CD4-positive, CD25-positive, alpha-beta regulatory T cell (primary cell): ENCODE measurements at regions not wholly inside any gene's neighbourhood (a gene's known extent, or its start where the extent isn't known, plus 50 kb on each side); places are given as distances from the start of the nearest gene placed in this dataset.

Source experiments
- ATAC-seq, 2 donors: fragments of 150-1000 bp; cut with Tn5 transposase; one replicate each; pipeline ENCODE4 v1.10.0; 2021; ENCODE audit warnings: low read depth in 2 of 2, moderate number of reproducible peaks in 2 of 2, moderate library complexity in 1 of 2
- DNase-seq, 3 donors: peaks; one replicate each; pipeline versions ENCODE4 v3.0.0 to v3.0.0-alpha.2; 2012 to 2022; ENCODE audit warnings: mixed read lengths in 1 of 3
- H3K27ac ChIP-seq: one replicate; pipeline ENCODE4 v1.7.0; 2013; ENCODE audit warnings: mild to moderate bottlenecking, low read length; ENCODE audit not compliant: insufficient read depth, poor library complexity, severe bottlenecking
- H3K27me3 ChIP-seq: one replicate; pipeline ENCODE4 v1.7.0; 2013; ENCODE audit warnings: low read length; ENCODE audit not compliant: control insufficient read depth, insufficient read depth
- H3K36me3 ChIP-seq: one replicate; pipeline ENCODE4 v1.7.0; 2013; ENCODE audit warnings: mild to moderate bottlenecking, low read length, moderate library complexity; ENCODE audit not compliant: control insufficient read depth, insufficient read depth
- H3K4me1 ChIP-seq: 2 replicates; pipeline ENCODE4 v1.7.0; 2013; ENCODE audit warnings: mild to moderate bottlenecking, low read length; ENCODE audit not compliant: insufficient read depth, control insufficient read depth, poor library complexity, severe bottlenecking
- H3K4me3 ChIP-seq: one replicate; pipeline ENCODE4 v1.7.0; 2013; ENCODE audit warnings: low read depth, mild to moderate bottlenecking, low read length, moderate library complexity
- H3K9me3 ChIP-seq, 2 experiments: 1 replicate in 1 of 2; 2 replicates in 1 of 2; pipeline ENCODE4 v1.7.0; 2013; ENCODE audit warnings: low read length in 2 of 2, mild to moderate bottlenecking in 1 of 2, moderate library complexity in 1 of 2; ENCODE audit not compliant: control insufficient read depth in 2 of 2
- H3K27ac Mint-ChIP-seq, 3 donors: one replicate each; pipeline ENCODE4 v1.8.0; 2020 to 2022; ENCODE audit warnings: mild to moderate bottlenecking in 3 of 3, mixed read lengths in 3 of 3, moderate library complexity in 2 of 3
- H3K27me3 Mint-ChIP-seq: one replicate; pipeline ENCODE4 v1.8.0; 2022; ENCODE audit warnings: mild to moderate bottlenecking, mixed read lengths
- H3K36me3 Mint-ChIP-seq: one replicate; pipeline ENCODE4 v1.8.0; 2020; ENCODE audit warnings: mixed read lengths
- H3K4me1 Mint-ChIP-seq, 4 donors: one replicate each; pipeline ENCODE4 v1.8.0; 2020 to 2022; ENCODE audit warnings: mixed read lengths in 4 of 4, mild to moderate bottlenecking in 1 of 4
- H3K4me3 Mint-ChIP-seq, 4 donors: one replicate each; pipeline ENCODE4 v1.8.0; 2020 to 2022; ENCODE audit warnings: mild to moderate bottlenecking in 4 of 4, mixed read lengths in 4 of 4, moderate library complexity in 3 of 4
- H3K9me3 Mint-ChIP-seq, 7 donors: one replicate each; pipeline ENCODE4 v1.8.0; 2020 to 2022; ENCODE audit warnings: mixed read lengths in 7 of 7, mild to moderate bottlenecking in 3 of 7, moderate library complexity in 2 of 7

GRCh38 chr2:133723133-133723532 lies 154.9 kb upstream of the NCKAP5 start:
- ATAC-seq: no peak
- H3K27me3 ChIP-seq: no peaks in the 10 kb centered on the region
- H3K36me3 Mint-ChIP-seq: no peaks in the 10 kb centered on the region
- peaks cover 0 to 8% (median 1%) of the 10 kb centered on the region in 7 donors for H3K9me3 Mint-ChIP-seq
- DNase-seq: no peak
- no peak overlapping the region for H3K4me3 Mint-ChIP-seq
- no peaks in the 10 kb centered on the region for H3K27me3 Mint-ChIP-seq
- no peak overlapping the region for H3K27ac Mint-ChIP-seq
- no peak overlapping the region for H3K4me3 ChIP-seq
- no peaks in the 10 kb centered on the region for H3K36me3 ChIP-seq
- no peak overlapping the region for H3K27ac ChIP-seq
- H3K4me1 ChIP-seq: no peaks in the 10 kb centered on the region
- H3K9me3 ChIP-seq: no peaks in the 10 kb centered on the region
- no peaks in the 10 kb centered on the region for H3K4me1 Mint-ChIP-seq

- no peaks in the 10 kb centered on the region for H3K36me3 ChIP-seq
- H3K4me1 ChIP-seq: no peaks in the 10 kb centered on the region
- no peaks in the 10 kb centered on the region for H3K27me3 ChIP-seq
- Mint-ChIP-seq H3K4me3 (no peak overlapping the region), H3K9me3 (peaks cover 0 to 8% (median 2%) of the 10 kb centered on the region in 7 donors), H3K27ac (no peak overlapping the region), H3K36me3 (no peaks in the 10 kb centered on the region), H3K27me3 (no peaks in the 10 kb centered on the region), H3K4me1 (no peaks in the 10 kb centered on the region)
- no peak for ATAC-seq
- no peaks in the 10 kb centered on the region for H3K9me3 ChIP-seq
- H3K27ac ChIP-seq: no peak overlapping the region
- H3K4me3 ChIP-seq: no peak overlapping the region
- no peak for DNase-seq
These were observed 158.7 kb upstream of the NCKAP5 start for GRCh38 chr2:133726973-133727372.

GRCh38 chr2:133732059-133732458 lies 163.8 kb upstream of the NCKAP5 start:
- no peaks in the 10 kb centered on the region for H3K27me3 Mint-ChIP-seq
- no peak overlapping the region for H3K4me3 Mint-ChIP-seq
- no peak overlapping the region for H3K27ac Mint-ChIP-seq
- no peak for ATAC-seq
- Histone ChIP-seq H3K4me1 (no peaks in the 10 kb centered on the region), H3K4me3 (no peak overlapping the region), H3K27me3 (no peaks in the 10 kb centered on the region), H3K9me3 (no peaks in the 10 kb centered on the region), H3K27ac (no peak overlapping the region), H3K36me3 (no peaks in the 10 kb centered on the region)
- no peaks in the 10 kb centered on the region for H3K4me1 Mint-ChIP-seq
- peaks cover 0 to 5% (median 1%) of the 10 kb centered on the region in 7 donors for H3K9me3 Mint-ChIP-seq
- H3K36me3 Mint-ChIP-seq: no peaks in the 10 kb centered on the region
- DNase-seq: no peak

GRCh38 chr2:133732982-133733900 lies 165.0 kb upstream of the NCKAP5 start:
- no peaks in the 10 kb centered on the region for H3K27me3 Mint-ChIP-seq
- H3K4me1 ChIP-seq: no peaks in the 10 kb centered on the region
- H3K27me3 ChIP-seq: no peaks in the 10 kb centered on the region
- H3K36me3 ChIP-seq: no peaks in the 10 kb centered on the region
- H3K27ac ChIP-seq: no peak overlapping the region
- DNase-seq (no peak), ATAC-seq (no peak)
- H3K4me3 Mint-ChIP-seq: no peak overlapping the region
- no peaks in the 10 kb centered on the region for H3K9me3 ChIP-seq
- H3K27ac Mint-ChIP-seq: no peak overlapping the region
- H3K4me1 Mint-ChIP-seq: no peaks in the 10 kb centered on the region
- no peaks in the 10 kb centered on the region for H3K36me3 Mint-ChIP-seq
- peaks cover 0 to 10% (median 1%) of the 10 kb centered on the region in 7 donors for H3K9me3 Mint-ChIP-seq
- no peak overlapping the region for H3K4me3 ChIP-seq

GRCh38 chr2:133733901-133734255 lies 165.6 kb upstream of the NCKAP5 start:
- Mint-ChIP-seq H3K27me3 (no peaks in the 10 kb centered on the region), H3K9me3 (peaks cover 0 to 12% (median 1%) of the 10 kb centered on the region in 7 donors), H3K4me3 (no peak overlapping the region), H3K27ac (no peak overlapping the region), H3K36me3 (no peaks in the 10 kb centered on the region), H3K4me1 (no peaks in the 10 kb centered on the region)
- H3K27ac ChIP-seq: no peak overlapping the region
- no peak for DNase-seq
- H3K4me3 ChIP-seq: no peak overlapping the region
- no peak for ATAC-seq
- H3K27me3 ChIP-seq: no peaks in the 10 kb centered on the region
- no peaks in the 10 kb centered on the region for H3K36me3 ChIP-seq
- no peaks in the 10 kb centered on the region for H3K9me3 ChIP-seq
- H3K4me1 ChIP-seq: no peaks in the 10 kb centered on the region

GRCh38 chr2:133734716-133735495 lies 166.6 kb upstream of the NCKAP5 start:
- H3K27ac Mint-ChIP-seq: no peak overlapping the region
- no peaks in the 10 kb centered on the region for H3K4me1 Mint-ChIP-seq
- no peaks in the 10 kb centered on the region for H3K36me3 ChIP-seq
- H3K36me3 Mint-ChIP-seq: no peaks in the 10 kb centered on the region
- DNase-seq (no peak), ATAC-seq (no peak)
- H3K4me1 ChIP-seq: no peaks in the 10 kb centered on the region
- H3K4me3 Mint-ChIP-seq: no peak overlapping the region
- no peaks in the 10 kb centered on the region for H3K27me3 Mint-ChIP-seq
- H3K4me3 ChIP-seq: no peak overlapping the region
- peaks cover 0 to 12% (median 1%) of the 10 kb centered on the region in 7 donors for H3K9me3 Mint-ChIP-seq
- H3K27ac ChIP-seq: no peak overlapping the region
- H3K27me3 ChIP-seq: no peaks in the 10 kb centered on the region
- H3K9me3 ChIP-seq: no peaks in the 10 kb centered on the region

GRCh38 chr2:133736674-133737073 lies 168.4 kb upstream of the NCKAP5 start:
- H3K4me1 ChIP-seq: no peaks in the 10 kb centered on the region
- ATAC-seq (no peak), DNase-seq (no peak)
- Mint-ChIP-seq H3K27me3 (no peaks in the 10 kb centered on the region), H3K27ac (no peak overlapping the region), H3K9me3 (peaks cover 0 to 14% (median 1%) of the 10 kb centered on the region in 7 donors), H3K4me3 (no peak overlapping the region), H3K4me1 (no peaks in the 10 kb centered on the region), H3K36me3 (no peaks in the 10 kb centered on the region)
- no peaks in the 10 kb centered on the region for H3K9me3 ChIP-seq
- H3K27me3 ChIP-seq: no peaks in the 10 kb centered on the region
- no peak overlapping the region for H3K27ac ChIP-seq
- H3K36me3 ChIP-seq: no peaks in the 10 kb centered on the region
- no peak overlapping the region for H3K4me3 ChIP-seq
